NB4 (cell line): ENCODE measurements at regions not wholly inside any gene's neighbourhood (a gene's known extent, or its start where the extent isn't known, plus 50 kb on each side); places are given as distances from the start of the nearest gene placed in this dataset.

ENCODE experiments used
- CTCF ChIP-seq: IDR thresholded peaks from one replicate; pipeline ENCODE4 v1.5.1; 2012; ENCODE audit warnings: low read depth, low read length
- MAX ChIP-seq: IDR thresholded peaks from 2 replicates; pipeline ENCODE4 v1.6.1; 2011; ENCODE audit warnings: low read depth, low read length

GRCh38 chr20:40234593-40234992 is 454.4 kb downstream of the MAFB start:
- TF ChIP-seq CTCF (no peak), MAX (no peak)
